Heart right ventricle (tissue), 16 donors: ENCODE measurements at regions not wholly inside any gene's neighbourhood (a gene's known extent, or its start where the extent isn't known, plus 50 kb on each side); places are given as distances from the start of the nearest gene placed in this dataset.

Source experiments
- ATAC-seq, 8 donors: fragments of 200-7000 bp; cut with Tn5 transposase; one replicate each; pipeline ENCODE4 v1.9.1; 2020; ENCODE audit warnings: mild to moderate bottlenecking in 8 of 8, moderate library complexity in 8 of 8, moderate number of reproducible peaks in 1 of 8
- DNase-seq, 2 donors: peaks; one replicate each; pipeline ENCODE4 v3.0.0-alpha.2; 2020
- H3K27ac ChIP-seq, 10 donors: fragments of 200-600 bp; sonication (generic) in 2 of 10; one replicate each; pipeline versions ENCODE4 v1.5.0 to v1.8.0; 2020 to 2022; ENCODE audit warnings: mild to moderate bottlenecking in 3 of 10
- H3K27me3 ChIP-seq, 7 donors: fragments of 200-600 bp; one replicate each; pipeline ENCODE4 v1.8.0; 2021 to 2022; ENCODE audit warnings: mild to moderate bottlenecking in 2 of 7
- H3K36me3 ChIP-seq, 9 donors: fragments of 200-600 bp; sonication (generic) in 1 of 9; one replicate each; pipeline versions ENCODE4 v1.5.0 to v1.8.0; 2020 to 2022; ENCODE audit warnings: mild to moderate bottlenecking in 2 of 9
- H3K4me1 ChIP-seq, 9 donors: fragments of 200-600 bp; sonication (generic) in 1 of 9; one replicate each; pipeline versions ENCODE4 v1.5.0 to v1.8.0; 2020 to 2022; ENCODE audit warnings: mild to moderate bottlenecking in 4 of 9
- H3K4me3 ChIP-seq, 10 donors: fragments of 200-600 bp; sonication (generic) in 2 of 10; one replicate each; pipeline versions ENCODE4 v1.5.0 to v1.8.0; 2020 to 2022; ENCODE audit warnings: mild to moderate bottlenecking in 7 of 10, moderate library complexity in 2 of 10
- H3K9me3 ChIP-seq, 11 donors: fragments of 200-600 bp in 10 of 11; sonication (generic) in 2 of 11; one replicate each; pipeline versions ENCODE4 v1.5.0 to v1.8.0; 2013 to 2022; ENCODE audit warnings: mild to moderate bottlenecking in 2 of 11, control low read depth in 1 of 11, moderate library complexity in 1 of 11
- whole genome bisulfite sequencing, 2 donors: extraction: QIAGEN DNeasy Blood & Tissue Kit; methylation state at CpG; one replicate each; pipeline ENCODE4 v1.1.7; 2013; ENCODE audit warnings: inconsistent platforms in 1 of 2; 5-methylcytosine and 5-hydroxymethylcytosine counted together
- intact Hi-C, 10 donors: fragments of 100-400 bp; cut with DNase I; formaldehyde crosslinking; loops; one replicate each; pipeline versions ENCODE4 v1.11.1 to v1.14.2; 2022
- TF ChIP-seq, protein P1 (sequence below), 9 donors: fragments of 200-600 bp; sonication (generic) in 2 of 9; IDR thresholded peaks; one replicate each; pipeline versions ENCODE4 v1.5.0 to v1.8.0; 2021 to 2022; ENCODE audit warnings: antibody characterized with exemption in 9 of 9, mild to moderate bottlenecking in 5 of 9, moderate library complexity in 1 of 9
- donor health status: Arrhythmogenic right ventricular cardiomyopathy.
- donor health status: ischemic (EF 13 %, LVEDD 7.1; RV severe dilation, severe dysfunction).
- donor health status: healthy with polysubstance abuse.
- donor health status: DM: no; HTN: yes; CAD: no.
- donor health status: DM: no; HTN: no; CAD: no.
- donor health status: ischemic (EF 25% LVEDD 6.9; RV normal size, moderate dysfunction).
- donor health status: ischemic (EF 25% LVEDD 5.7; RV mildly dilated, moderate dysfunction).
- donor health status: healthy.
- donor health status: DM: yes; HTN: yes; CAD: no.
- donor health status: Ischemic cardiomyopathy.
- donor health status: ischemic (EF 35%, LVEDD 5.7; RV mildly dilated, moderate dysfunction).
- donor health status: nonischemic (EF 11% LVEDD 7.7; RV severe dilation, severe dysfunction).
- donor health status: DM: yes; HTN: yes; CAD: no.
- donor health status: PGD.
- donor health status: ischemic (EF 29% LVEDD 5.4; RV normal size, mild dysfunction).
- donor health status: nonischemic (EF 23%, LVEDD 6.1; RV moderate dilation, normal function).

- intact Hi-C loops: no loop called here
- TF ChIP-seq, protein P1, sequence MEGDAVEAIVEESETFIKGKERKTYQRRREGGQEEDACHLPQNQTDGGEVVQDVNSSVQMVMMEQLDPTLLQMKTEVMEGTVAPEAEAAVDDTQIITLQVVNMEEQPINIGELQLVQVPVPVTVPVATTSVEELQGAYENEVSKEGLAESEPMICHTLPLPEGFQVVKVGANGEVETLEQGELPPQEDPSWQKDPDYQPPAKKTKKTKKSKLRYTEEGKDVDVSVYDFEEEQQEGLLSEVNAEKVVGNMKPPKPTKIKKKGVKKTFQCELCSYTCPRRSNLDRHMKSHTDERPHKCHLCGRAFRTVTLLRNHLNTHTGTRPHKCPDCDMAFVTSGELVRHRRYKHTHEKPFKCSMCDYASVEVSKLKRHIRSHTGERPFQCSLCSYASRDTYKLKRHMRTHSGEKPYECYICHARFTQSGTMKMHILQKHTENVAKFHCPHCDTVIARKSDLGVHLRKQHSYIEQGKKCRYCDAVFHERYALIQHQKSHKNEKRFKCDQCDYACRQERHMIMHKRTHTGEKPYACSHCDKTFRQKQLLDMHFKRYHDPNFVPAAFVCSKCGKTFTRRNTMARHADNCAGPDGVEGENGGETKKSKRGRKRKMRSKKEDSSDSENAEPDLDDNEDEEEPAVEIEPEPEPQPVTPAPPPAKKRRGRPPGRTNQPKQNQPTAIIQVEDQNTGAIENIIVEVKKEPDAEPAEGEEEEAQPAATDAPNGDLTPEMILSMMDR (IDR thresholded peaks at IDR 0.05): no peak
- Histone ChIP-seq H3K27me3 (peaks cover 0 to 23% (median 8%) of the 10 kb centered on the region in 7 donors), H3K4me1 (no peaks in the 10 kb centered on the region), H3K4me3 (no peak overlapping the region), H3K9me3 (peaks cover 0 to 3% (median under 1%) of the 10 kb centered on the region in 11 donors), H3K36me3 (no peaks in the 10 kb centered on the region), H3K27ac (no peak overlapping the region)
- WGBS, 2 donors: 88 to 89% methylated on average over 17 of the region's 17 CpGs
- ATAC-seq: no peak
- no peak for DNase-seq
Measured at GRCh38 chr22:47589271-47590250, 827.1 kb downstream of the TBC1D22A start.

DNA sequence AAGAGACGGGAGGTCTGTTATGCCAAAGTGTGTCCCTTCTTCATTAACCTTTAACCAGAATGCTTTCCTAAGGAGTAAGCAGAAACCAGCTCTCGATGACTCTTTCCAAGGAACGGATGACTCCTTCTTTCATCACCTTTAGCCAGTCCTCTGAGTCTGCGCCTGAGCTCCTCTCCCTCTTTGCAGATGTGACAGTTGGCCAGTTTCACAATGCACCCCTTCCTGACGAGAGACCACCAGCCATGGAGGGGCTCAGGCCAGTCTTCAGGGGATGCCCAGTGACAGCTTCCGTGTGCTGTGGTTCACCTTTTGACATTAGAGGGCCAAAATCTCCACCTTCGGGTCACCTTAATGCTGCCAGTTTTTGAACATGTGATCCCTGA is 826.1 kb downstream of the TBC1D22A start:
- no peak for DNase-seq
- ATAC-seq: no peak
- intact Hi-C loops: no loop called here
- H3K36me3 ChIP-seq: no peaks in the 10 kb centered on the region
- H3K4me3 ChIP-seq: no peak overlapping the region
- 80 to 83% methylated on average over 7 of the region's 7 CpGs for WGBS, 2 donors
- TF ChIP-seq, protein P1 (IDR thresholded peaks at IDR 0.05): no peak
- H3K27me3 ChIP-seq: peaks cover 0 to 23% (median 8%) of the 10 kb centered on the region in 7 donors
- H3K9me3 ChIP-seq: peaks cover 0 to 13% (median 10%) of the 10 kb centered on the region in 11 donors
- no peak overlapping the region for H3K27ac ChIP-seq
- no peaks in the 10 kb centered on the region for H3K4me1 ChIP-seq

- no peak for DNase-seq
- WGBS, 2 donors: 74 to 83% methylated on average over 9 of the region's 9 CpGs
- no peak for ATAC-seq
Measured at GRCh38 chr22:47587861-47588577, 825.6 kb downstream of the TBC1D22A start.

GRCh38 chr22:47587361-47587760 is 824.9 kb downstream of the TBC1D22A start:
- no peaks in the 10 kb centered on the region for H3K36me3 ChIP-seq
- H3K4me3 ChIP-seq: no peak overlapping the region
- H3K4me1 ChIP-seq: no peaks in the 10 kb centered on the region
- DNase-seq (no peak), ATAC-seq (no peak)
- intact Hi-C loops: no loop called here
- 75 to 79% methylated on average over 7 of the region's 7 CpGs for WGBS, 2 donors
- TF ChIP-seq, protein P1 (IDR thresholded peaks at IDR 0.05): no peak
- peaks cover 0 to 23% (median 8%) of the 10 kb centered on the region in 7 donors for H3K27me3 ChIP-seq
- H3K27ac ChIP-seq: no peak overlapping the region
- H3K9me3 ChIP-seq: peaks cover 0 to 23% (median 10%) of the 10 kb centered on the region in 11 donors

More at GRCh38 chr22:47587861-47588577, 825.6 kb downstream of the TBC1D22A start:
- TF ChIP-seq, protein P1 (IDR thresholded peaks at IDR 0.05): no peak
- intact Hi-C loops: no loop called here
- Histone ChIP-seq H3K27me3 (peaks cover 0 to 23% (median 8%) of the 10 kb centered on the region in 7 donors), H3K27ac (no peak overlapping the region), H3K9me3 (peaks cover 0 to 17% (median 10%) of the 10 kb centered on the region in 11 donors), H3K4me1 (no peaks in the 10 kb centered on the region), H3K4me3 (no peak overlapping the region), H3K36me3 (no peaks in the 10 kb centered on the region)
